Tibial nerve (tissue), 4 donors: ENCODE measurements at regions not wholly inside any gene's neighbourhood (a gene's known extent, or its start where the extent isn't known, plus 50 kb on each side); places are given as distances from the start of the nearest gene placed in this dataset.

ENCODE experiments used
- DNase-seq, 2 donors: peaks; one replicate each; pipeline ENCODE4 v3.0.0-alpha.2; 2019; ENCODE audit warnings: low spot score in 2 of 2
- H3K27ac ChIP-seq, 4 donors: fragments of 200-600 bp; sonication (generic) in 3 of 4; one replicate each; pipeline ENCODE4 v1.5.1; 2017 to 2019; ENCODE audit warnings: mild to moderate bottlenecking in 1 of 4
- H3K27me3 ChIP-seq, 2 donors: fragments of 200-600 bp; sonication (generic) in 1 of 2; one replicate each; pipeline versions ENCODE4 v1.5.1 to v1.6.0; 2017 to 2019
- H3K36me3 ChIP-seq, 3 donors: fragments of 200-600 bp; sonication (generic); one replicate each; pipeline ENCODE4 v1.5.1; 2018 to 2019
- H3K4me1 ChIP-seq, 4 donors: fragments of 200-600 bp; sonication (generic) in 3 of 4; one replicate each; pipeline ENCODE4 v1.5.1; 2017 to 2019
- H3K4me3 ChIP-seq, 4 donors: fragments of 200-600 bp; sonication (generic) in 3 of 4; one replicate each; pipeline ENCODE4 v1.5.1; 2017 to 2019; ENCODE audit warnings: mild to moderate bottlenecking in 1 of 4, moderate library complexity in 1 of 4
- H3K9me3 ChIP-seq, 4 donors: fragments of 200-600 bp; sonication (generic) in 3 of 4; one replicate each; pipeline ENCODE4 v1.5.1; 2017 to 2019
- CTCF ChIP-seq, 5 experiments: fragments of 200-600 bp in 3 of 5; fragments of 450-650 bp in 2 of 5; sonication (generic) in 3 of 5; IDR thresholded peaks; one replicate each; pipeline ENCODE4 v1.5.1; 2016 to 2019; ENCODE audit warnings: antibody characterized with exemption in 5 of 5, mild to moderate bottlenecking in 3 of 5, moderate library complexity in 2 of 5
- EP300 ChIP-seq, 2 donors: sonication (generic); formaldehyde crosslinking; IDR thresholded peaks; one replicate each; pipeline ENCODE4 v1.6.1; 2017; ENCODE audit warnings: antibody characterized with exemption in 2 of 2, mild to moderate bottlenecking in 1 of 2
- POLR2A ChIP-seq, 2 donors: fragments of 450-650 bp; IDR thresholded peaks; one replicate each; pipeline ENCODE4 v1.6.1; 2017; ENCODE audit warnings: antibody characterized with exemption in 2 of 2, mild to moderate bottlenecking in 2 of 2, moderate library complexity in 2 of 2
- WGBS, 2 donors: methylation state at CpG; one replicate each; pipeline ENCODE4 v1.1.5; 2018; 5-methylcytosine and 5-hydroxymethylcytosine counted together

GRCh38 chr12:85693093-85693665 is 143.0 kb downstream of the RASSF9 start:
- 94 to 95% methylated on average over 3 of the region's 3 CpGs for WGBS, 2 donors
- TF ChIP-seq POLR2A (IDR thresholded peaks at IDR 0.05) (no peak), CTCF (IDR thresholded peaks at IDR 0.05) (no peak), EP300 (IDR thresholded peaks at IDR 0.05) (no peak)
- Histone ChIP-seq H3K27me3 (no peaks in the 10 kb centered on the region), H3K9me3 (no peaks in the 10 kb centered on the region), H3K4me3 (no peak overlapping the region), H3K27ac (no peak overlapping the region), H3K36me3 (no peaks in the 10 kb centered on the region), H3K4me1 (no peaks in the 10 kb centered on the region)
- no peak for DNase-seq

GRCh38 chr12:85695097-85695715 is 141.0 kb downstream of the RASSF9 start:
- Histone ChIP-seq H3K27ac (no peak overlapping the region), H3K4me1 (no peaks in the 10 kb centered on the region), H3K36me3 (no peaks in the 10 kb centered on the region), H3K27me3 (no peaks in the 10 kb centered on the region), H3K4me3 (no peak overlapping the region), H3K9me3 (no peaks in the 10 kb centered on the region)
- TF ChIP-seq POLR2A (IDR thresholded peaks at IDR 0.05), result no peak
- TF ChIP-seq CTCF (IDR thresholded peaks at IDR 0.05), result no peak
- no peak for TF ChIP-seq EP300 (IDR thresholded peaks at IDR 0.05)
- DNase-seq, result no peak
- WGBS, 2 donors, result 81 to 86% methylated on average over 4 of the region's 4 CpGs

GRCh38 chr12:85697003-85697402 is 139.2 kb downstream of the RASSF9 start:
- Histone ChIP-seq H3K4me3 (no peak overlapping the region), H3K36me3 (no peaks in the 10 kb centered on the region), H3K4me1 (no peaks in the 10 kb centered on the region), H3K9me3 (no peaks in the 10 kb centered on the region), H3K27me3 (no peaks in the 10 kb centered on the region), H3K27ac (no peak overlapping the region)
- 82 to 93% methylated on average over 2 of the region's 2 CpGs for WGBS, 2 donors
- DNase-seq, result no peak
- TF ChIP-seq POLR2A (IDR thresholded peaks at IDR 0.05) (no peak), CTCF (IDR thresholded peaks at IDR 0.05) (no peak), EP300 (IDR thresholded peaks at IDR 0.05) (no peak)

GRCh38 chr12:85698937-85699336 is 137.3 kb downstream of the RASSF9 start:
- Histone ChIP-seq H3K9me3 (no peaks in the 10 kb centered on the region), H3K36me3 (no peaks in the 10 kb centered on the region), H3K27me3 (no peaks in the 10 kb centered on the region), H3K27ac (no peak overlapping the region), H3K4me1 (no peaks in the 10 kb centered on the region), H3K4me3 (no peak overlapping the region)
- WGBS, 2 donors, result 35 to 40% methylated on average over 1 of the region's 1 CpG
- no peak for DNase-seq
- TF ChIP-seq POLR2A (IDR thresholded peaks at IDR 0.05), result no peak
- no peak for TF ChIP-seq CTCF (IDR thresholded peaks at IDR 0.05)
- TF ChIP-seq EP300 (IDR thresholded peaks at IDR 0.05), result no peak

GRCh38 chr12:85708775-85709174 is 127.4 kb downstream of the RASSF9 start:
- 95 to 96% methylated on average over 11 of the region's 11 CpGs for WGBS, 2 donors
- Histone ChIP-seq H3K27me3 (no peaks in the 10 kb centered on the region), H3K4me3 (no peak overlapping the region), H3K4me1 (peaks cover 0 to 8% (median 0%) of the 10 kb centered on the region in 4 donors), H3K9me3 (no peaks in the 10 kb centered on the region), H3K36me3 (no peaks in the 10 kb centered on the region), H3K27ac (no peak overlapping the region)
- no peak for DNase-seq
- TF ChIP-seq POLR2A (IDR thresholded peaks at IDR 0.05), result no peak
- TF ChIP-seq EP300 (IDR thresholded peaks at IDR 0.05), result no peak
- no peak for TF ChIP-seq CTCF (IDR thresholded peaks at IDR 0.05)
